Osteoblast (primary cell): ENCODE measurements at regions not wholly inside any gene's neighbourhood (a gene's known extent, or its start where the extent isn't known, plus 50 kb on each side); places are given as distances from the start of the nearest gene placed in this dataset.

Experiments used
- DNase-seq: peaks from one replicate; pipeline ENCODE4 v3.0.0; 2011; ENCODE audit warnings: low spot score, mixed read lengths; ENCODE audit not compliant: insufficient read length; ENCODE audit errors: missing footprints
- H2AFZ ChIP-seq: 2 replicates; pipeline ENCODE4 v1.6.0; 2011; ENCODE audit warnings: mild to moderate bottlenecking, low read length
- H3K27ac ChIP-seq: 2 replicates; pipeline ENCODE4 v1.5.1; 2011; ENCODE audit warnings: mild to moderate bottlenecking, low read depth, low read length, moderate library complexity
- H3K27me3 ChIP-seq: 2 replicates; pipeline ENCODE4 v1.6.0; 2012; ENCODE audit warnings: mild to moderate bottlenecking, control low read depth, inconsistent platforms, low read length, moderate library complexity; ENCODE audit not compliant: insufficient read depth
- H3K36me3 ChIP-seq: 2 replicates; pipeline ENCODE4 v1.5.1; 2011; ENCODE audit warnings: mild to moderate bottlenecking, low read length, control low read depth, moderate library complexity; ENCODE audit not compliant: insufficient read depth
- H3K4me1 ChIP-seq: 2 replicates; pipeline ENCODE4 v1.5.1; 2011; ENCODE audit warnings: mild to moderate bottlenecking, low read length, control low read depth, moderate library complexity; ENCODE audit not compliant: insufficient read depth
- H3K4me2 ChIP-seq: 2 replicates; pipeline ENCODE4 v1.6.0; 2011; ENCODE audit warnings: mild to moderate bottlenecking, low read length; ENCODE audit not compliant: insufficient read depth
- H3K4me3 ChIP-seq: fragments of 200-600 bp; sonication (generic); 3 replicates; pipeline ENCODE4 v1.5.1; 2012; ENCODE audit warnings: mild to moderate bottlenecking, low read length, inconsistent platforms; ENCODE audit not compliant: insufficient read depth
- H3K79me2 ChIP-seq: 2 replicates; pipeline ENCODE4 v1.6.0; 2012; ENCODE audit warnings: mild to moderate bottlenecking, low read length, control low read depth, inconsistent platforms; ENCODE audit not compliant: insufficient read depth
- H3K9me3 ChIP-seq: 2 replicates; pipeline ENCODE4 v1.5.1; 2011; ENCODE audit warnings: low read depth, low read length, control low read depth
- H4K20me1 ChIP-seq: 2 replicates; pipeline ENCODE4 v1.6.0; 2012; ENCODE audit warnings: mild to moderate bottlenecking, low read length, control low read depth; ENCODE audit not compliant: insufficient read depth
- TF ChIP-seq, protein P1 (sequence below): IDR thresholded peaks from 2 replicates; pipeline ENCODE4 v1.5.1; 2011; ENCODE audit warnings: mild to moderate bottlenecking, low read depth, low read length, moderate library complexity; ENCODE audit errors: extremely low read depth

DNA sequence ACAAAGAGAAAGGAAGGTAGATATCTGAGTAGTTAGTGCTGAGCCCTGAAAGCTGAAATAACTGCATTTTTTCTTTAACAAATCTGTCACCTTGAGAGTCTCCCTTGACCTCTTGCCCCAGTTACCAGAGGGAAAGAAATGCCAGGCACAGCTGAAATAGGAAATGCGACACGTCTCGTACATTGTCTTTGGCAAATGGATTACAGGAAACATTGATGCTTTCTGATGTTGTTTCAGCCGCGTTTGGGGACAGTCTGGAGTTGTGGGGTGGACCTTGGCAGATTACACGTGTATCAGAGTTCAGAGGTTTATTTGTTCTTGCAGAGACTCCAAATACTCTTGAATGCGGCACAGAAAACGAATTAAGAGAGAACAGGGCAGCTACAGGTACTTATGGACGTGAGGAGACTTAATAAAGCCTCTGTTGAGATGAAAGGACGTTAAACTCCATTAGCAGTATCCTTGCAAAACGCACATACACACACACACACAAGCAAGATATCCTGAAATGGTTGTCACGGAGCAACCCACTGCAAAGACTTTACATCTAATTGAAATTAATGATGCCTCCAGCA, 272.8 kb upstream of the RORA start:
- no peaks in the 10 kb centered on the region for H3K4me1 ChIP-seq
- no peak overlapping the region for H2AFZ ChIP-seq
- H3K27me3 ChIP-seq = no peaks in the 10 kb centered on the region
- H3K4me2 ChIP-seq = no peak overlapping the region
- TF ChIP-seq, protein P1, sequence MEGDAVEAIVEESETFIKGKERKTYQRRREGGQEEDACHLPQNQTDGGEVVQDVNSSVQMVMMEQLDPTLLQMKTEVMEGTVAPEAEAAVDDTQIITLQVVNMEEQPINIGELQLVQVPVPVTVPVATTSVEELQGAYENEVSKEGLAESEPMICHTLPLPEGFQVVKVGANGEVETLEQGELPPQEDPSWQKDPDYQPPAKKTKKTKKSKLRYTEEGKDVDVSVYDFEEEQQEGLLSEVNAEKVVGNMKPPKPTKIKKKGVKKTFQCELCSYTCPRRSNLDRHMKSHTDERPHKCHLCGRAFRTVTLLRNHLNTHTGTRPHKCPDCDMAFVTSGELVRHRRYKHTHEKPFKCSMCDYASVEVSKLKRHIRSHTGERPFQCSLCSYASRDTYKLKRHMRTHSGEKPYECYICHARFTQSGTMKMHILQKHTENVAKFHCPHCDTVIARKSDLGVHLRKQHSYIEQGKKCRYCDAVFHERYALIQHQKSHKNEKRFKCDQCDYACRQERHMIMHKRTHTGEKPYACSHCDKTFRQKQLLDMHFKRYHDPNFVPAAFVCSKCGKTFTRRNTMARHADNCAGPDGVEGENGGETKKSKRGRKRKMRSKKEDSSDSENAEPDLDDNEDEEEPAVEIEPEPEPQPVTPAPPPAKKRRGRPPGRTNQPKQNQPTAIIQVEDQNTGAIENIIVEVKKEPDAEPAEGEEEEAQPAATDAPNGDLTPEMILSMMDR = no peak
- H3K36me3 ChIP-seq = no peaks in the 10 kb centered on the region
- no peaks in the 10 kb centered on the region for H3K79me2 ChIP-seq
- H3K9me3 ChIP-seq = no peaks in the 10 kb centered on the region
- no peak overlapping the region for H3K4me3 ChIP-seq
- H3K27ac ChIP-seq = no peak overlapping the region
- no peak for DNase-seq
- no peaks in the 10 kb centered on the region for H4K20me1 ChIP-seq

DNA sequence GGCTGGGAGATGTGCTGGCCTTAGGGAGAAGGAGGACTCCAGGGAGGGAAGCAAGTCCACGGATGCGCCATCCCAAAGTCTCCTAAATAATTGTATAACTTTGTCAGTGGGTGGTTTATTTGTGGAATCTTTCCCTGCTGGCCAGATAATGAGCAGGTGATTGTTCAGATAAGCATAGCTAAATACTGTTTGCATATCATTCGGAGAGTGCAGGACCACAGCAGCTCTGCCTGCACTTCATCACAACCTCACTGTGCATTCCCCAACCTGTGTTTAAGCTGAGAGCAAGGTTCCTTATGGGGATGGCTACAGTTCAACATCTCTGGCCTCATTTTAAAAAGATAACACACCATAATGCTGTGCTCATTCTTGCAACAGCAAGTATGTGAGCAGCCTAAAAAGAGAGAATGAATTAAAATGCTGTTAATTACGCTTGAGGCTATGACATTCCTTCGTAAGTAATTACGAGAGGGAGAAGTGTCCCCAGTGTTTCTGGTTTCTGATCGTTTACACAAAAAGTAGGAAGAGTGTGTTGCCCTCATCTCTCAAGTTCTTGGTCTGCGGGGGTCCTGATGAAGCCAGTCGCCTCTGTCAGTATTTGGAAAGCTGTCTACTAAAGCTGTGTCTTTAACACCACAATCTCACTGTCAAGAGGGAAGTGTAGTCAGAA, 272.0 kb upstream of the RORA start:
- no peak for DNase-seq
- TF ChIP-seq, protein P1 = no peak
- H3K9me3 ChIP-seq = no peaks in the 10 kb centered on the region
- no peaks in the 10 kb centered on the region for H3K27me3 ChIP-seq
- no peak overlapping the region for H3K4me2 ChIP-seq
- H3K27ac ChIP-seq = no peak overlapping the region
- H2AFZ ChIP-seq = no peak overlapping the region
- no peaks in the 10 kb centered on the region for H3K79me2 ChIP-seq
- H4K20me1 ChIP-seq = no peaks in the 10 kb centered on the region
- no peak overlapping the region for H3K4me3 ChIP-seq
- H3K36me3 ChIP-seq = no peaks in the 10 kb centered on the region
- H3K4me1 ChIP-seq = no peaks in the 10 kb centered on the region

DNA sequence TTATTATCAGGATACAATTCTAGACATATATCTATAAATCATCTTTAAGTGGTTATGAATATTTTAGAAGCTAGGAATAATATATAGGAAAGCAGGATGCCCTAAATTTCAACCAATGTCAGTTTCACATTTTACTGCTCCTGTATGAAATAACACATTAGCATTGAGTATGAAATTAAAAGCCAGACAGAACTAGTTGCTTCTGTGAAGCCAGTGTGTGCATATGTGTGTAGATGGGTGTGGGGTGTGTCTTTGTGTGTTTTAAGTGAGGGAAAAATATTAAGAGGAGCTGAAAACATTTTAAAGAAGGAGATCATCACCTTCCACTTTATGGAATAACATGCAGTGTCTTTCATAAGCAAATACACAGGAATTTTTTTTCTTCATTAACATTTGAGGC, 271.4 kb upstream of the RORA start:
- TF ChIP-seq, protein P1 = no peak
- Histone ChIP-seq H3K27ac (no peak overlapping the region), H3K79me2 (no peaks in the 10 kb centered on the region)

DNA sequence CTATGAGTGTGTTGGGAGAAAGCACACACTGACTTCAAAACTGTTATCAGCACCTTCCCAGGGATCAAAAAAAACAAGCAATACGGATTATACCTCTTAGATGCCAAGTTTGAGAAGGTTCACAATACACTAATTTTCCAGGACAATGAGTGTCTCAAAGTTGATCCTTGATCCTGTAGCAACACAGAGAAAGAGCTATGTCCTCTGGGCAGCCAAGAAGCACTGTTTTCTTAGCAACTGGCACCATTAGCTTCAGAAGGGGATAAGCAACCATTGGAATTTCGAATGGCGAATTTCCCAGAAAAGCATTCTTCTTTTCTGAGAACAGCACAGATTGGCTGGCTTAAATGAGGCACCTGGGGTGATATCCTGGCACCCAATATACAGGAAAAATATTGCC, 270.3 kb upstream of the RORA start:
- no peaks in the 10 kb centered on the region for H3K4me1 ChIP-seq
- no peak overlapping the region for H3K4me3 ChIP-seq
- H3K36me3 ChIP-seq = no peaks in the 10 kb centered on the region
- H3K27me3 ChIP-seq = no peaks in the 10 kb centered on the region
- no peaks in the 10 kb centered on the region for H4K20me1 ChIP-seq
- no peak for DNase-seq
- no peak overlapping the region for H3K4me2 ChIP-seq
- H3K27ac ChIP-seq = no peak overlapping the region
- no peaks in the 10 kb centered on the region for H3K9me3 ChIP-seq
- no peak overlapping the region for H2AFZ ChIP-seq
- H3K79me2 ChIP-seq = no peaks in the 10 kb centered on the region
- TF ChIP-seq, protein P1 = no peak

More for the DNA sequence above, 271.4 kb upstream of the RORA start:
- Histone ChIP-seq H3K4me2 (no peak overlapping the region), H3K36me3 (no peaks in the 10 kb centered on the region), H3K27me3 (no peaks in the 10 kb centered on the region), H3K4me1 (no peaks in the 10 kb centered on the region), H3K9me3 (no peaks in the 10 kb centered on the region), H2AFZ (no peak overlapping the region), H4K20me1 (no peaks in the 10 kb centered on the region), H3K4me3 (no peak overlapping the region)
- DNase-seq = no peak
